HCT116 (cell line): ENCODE measurements at regions not wholly inside any gene's neighbourhood (a gene's known extent, or its start where the extent isn't known, plus 50 kb on each side); places are given as distances from the start of the nearest gene placed in this dataset.

Source experiments
- CBX3 ChIP-seq: IDR thresholded peaks from 2 replicates; pipeline ENCODE4 v1.6.1; 2012; ENCODE audit warnings: low read depth
- EZH2 ChIP-seq: fragments of 200-600 bp; sonication (generic); IDR thresholded peaks from 2 replicates; pipeline ENCODE4 v1.6.1; 2017; ENCODE audit warnings: antibody characterized with exemption, mixed run types
- EZH2phosphoT487 ChIP-seq: fragments of 200-600 bp; IDR thresholded peaks from 2 replicates; pipeline ENCODE4 v1.6.1; 2018; ENCODE audit warnings: antibody characterized with exemption, borderline replicate concordance
- JUND ChIP-seq: IDR thresholded peaks from 2 replicates; pipeline ENCODE4 v1.6.1; 2012
- POLR2A ChIP-seq: IDR thresholded peaks from 2 replicates; pipeline ENCODE4 v1.7.0; 2011; ENCODE audit warnings: borderline replicate concordance; ENCODE audit not compliant: insufficient read depth, insufficient read length; ENCODE audit errors: extremely low read depth
- SP1 ChIP-seq: IDR thresholded peaks from 2 replicates; pipeline ENCODE4 v1.6.1; 2012; ENCODE audit warnings: low read depth
- ZFX ChIP-seq: fragments of 450-650 bp; IDR thresholded peaks from 2 replicates; pipeline ENCODE4 v1.6.1; 2017
- ZNF274 ChIP-seq: fragments of 200-500 bp; sonication (Bioruptor generic); IDR thresholded peaks from 2 replicates; pipeline ENCODE4 v1.6.1; 2014; ENCODE audit warnings: mild to moderate bottlenecking, low read depth, low read length, inconsistent platforms
- TF ChIP-seq, protein P1 (sequence below): IDR thresholded peaks from 2 replicates; pipeline ENCODE4 v1.6.1; 2012
- TF ChIP-seq, protein P2 (sequence below), 3 experiments: fragments of 200-600 bp in 1 of 3; sonication (generic) in 1 of 3; IDR thresholded peaks in 2 of 3; conservative IDR thresholded peaks in 1 of 3; 2 replicates each; pipeline ENCODE4 v1.5.1; 2012 to 2017; ENCODE audit warnings: low read depth in 2 of 3, low read length in 2 of 3, antibody characterized with exemption in 1 of 3, borderline replicate concordance in 1 of 3, control low read depth in 1 of 3, mild to moderate bottlenecking in 1 of 3, mixed read lengths in 1 of 3, mixed run types in 1 of 3, moderate library complexity in 1 of 3; ENCODE audit not compliant: insufficient read depth in 1 of 3
- TF ChIP-seq, protein P3 (sequence below): IDR thresholded peaks from 2 replicates; pipeline ENCODE4 v1.6.1; 2012; ENCODE audit warnings: low read depth
- TF ChIP-seq, protein P4 (sequence below): IDR thresholded peaks from 2 replicates; pipeline ENCODE4 v1.6.1; 2011; ENCODE audit warnings: mild to moderate bottlenecking, low read length, moderate library complexity; ENCODE audit not compliant: insufficient replicate concordance; ENCODE audit errors: extremely low read depth

- no peak for TF ChIP-seq JUND
- TF ChIP-seq, protein P1, sequence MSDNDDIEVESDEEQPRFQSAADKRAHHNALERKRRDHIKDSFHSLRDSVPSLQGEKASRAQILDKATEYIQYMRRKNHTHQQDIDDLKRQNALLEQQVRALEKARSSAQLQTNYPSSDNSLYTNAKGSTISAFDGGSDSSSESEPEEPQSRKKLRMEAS: no peak
- no peak for TF ChIP-seq ZNF274
- TF ChIP-seq, protein P2, sequence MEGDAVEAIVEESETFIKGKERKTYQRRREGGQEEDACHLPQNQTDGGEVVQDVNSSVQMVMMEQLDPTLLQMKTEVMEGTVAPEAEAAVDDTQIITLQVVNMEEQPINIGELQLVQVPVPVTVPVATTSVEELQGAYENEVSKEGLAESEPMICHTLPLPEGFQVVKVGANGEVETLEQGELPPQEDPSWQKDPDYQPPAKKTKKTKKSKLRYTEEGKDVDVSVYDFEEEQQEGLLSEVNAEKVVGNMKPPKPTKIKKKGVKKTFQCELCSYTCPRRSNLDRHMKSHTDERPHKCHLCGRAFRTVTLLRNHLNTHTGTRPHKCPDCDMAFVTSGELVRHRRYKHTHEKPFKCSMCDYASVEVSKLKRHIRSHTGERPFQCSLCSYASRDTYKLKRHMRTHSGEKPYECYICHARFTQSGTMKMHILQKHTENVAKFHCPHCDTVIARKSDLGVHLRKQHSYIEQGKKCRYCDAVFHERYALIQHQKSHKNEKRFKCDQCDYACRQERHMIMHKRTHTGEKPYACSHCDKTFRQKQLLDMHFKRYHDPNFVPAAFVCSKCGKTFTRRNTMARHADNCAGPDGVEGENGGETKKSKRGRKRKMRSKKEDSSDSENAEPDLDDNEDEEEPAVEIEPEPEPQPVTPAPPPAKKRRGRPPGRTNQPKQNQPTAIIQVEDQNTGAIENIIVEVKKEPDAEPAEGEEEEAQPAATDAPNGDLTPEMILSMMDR (IDR thresholded peaks at IDR 0.05 in 2 of 3, conservative IDR thresholded peaks at IDR 0.05 in 1 of 3; ENCODE audit: borderline replicate concordance in 1 of 3, insufficient read depth in 1 of 3, low read depth in 2 of 3, low read length in 2 of 3): no peak
- TF ChIP-seq POLR2A: no peak
- no peak for TF ChIP-seq EZH2
- TF ChIP-seq CBX3: no peak
- no peak for TF ChIP-seq SP1
- TF ChIP-seq EZH2phosphoT487: no peak
- TF ChIP-seq, protein P3, sequence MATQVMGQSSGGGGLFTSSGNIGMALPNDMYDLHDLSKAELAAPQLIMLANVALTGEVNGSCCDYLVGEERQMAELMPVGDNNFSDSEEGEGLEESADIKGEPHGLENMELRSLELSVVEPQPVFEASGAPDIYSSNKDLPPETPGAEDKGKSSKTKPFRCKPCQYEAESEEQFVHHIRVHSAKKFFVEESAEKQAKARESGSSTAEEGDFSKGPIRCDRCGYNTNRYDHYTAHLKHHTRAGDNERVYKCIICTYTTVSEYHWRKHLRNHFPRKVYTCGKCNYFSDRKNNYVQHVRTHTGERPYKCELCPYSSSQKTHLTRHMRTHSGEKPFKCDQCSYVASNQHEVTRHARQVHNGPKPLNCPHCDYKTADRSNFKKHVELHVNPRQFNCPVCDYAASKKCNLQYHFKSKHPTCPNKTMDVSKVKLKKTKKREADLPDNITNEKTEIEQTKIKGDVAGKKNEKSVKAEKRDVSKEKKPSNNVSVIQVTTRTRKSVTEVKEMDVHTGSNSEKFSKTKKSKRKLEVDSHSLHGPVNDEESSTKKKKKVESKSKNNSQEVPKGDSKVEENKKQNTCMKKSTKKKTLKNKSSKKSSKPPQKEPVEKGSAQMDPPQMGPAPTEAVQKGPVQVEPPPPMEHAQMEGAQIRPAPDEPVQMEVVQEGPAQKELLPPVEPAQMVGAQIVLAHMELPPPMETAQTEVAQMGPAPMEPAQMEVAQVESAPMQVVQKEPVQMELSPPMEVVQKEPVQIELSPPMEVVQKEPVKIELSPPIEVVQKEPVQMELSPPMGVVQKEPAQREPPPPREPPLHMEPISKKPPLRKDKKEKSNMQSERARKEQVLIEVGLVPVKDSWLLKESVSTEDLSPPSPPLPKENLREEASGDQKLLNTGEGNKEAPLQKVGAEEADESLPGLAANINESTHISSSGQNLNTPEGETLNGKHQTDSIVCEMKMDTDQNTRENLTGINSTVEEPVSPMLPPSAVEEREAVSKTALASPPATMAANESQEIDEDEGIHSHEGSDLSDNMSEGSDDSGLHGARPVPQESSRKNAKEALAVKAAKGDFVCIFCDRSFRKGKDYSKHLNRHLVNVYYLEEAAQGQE: no peak
- TF ChIP-seq, protein P4, sequence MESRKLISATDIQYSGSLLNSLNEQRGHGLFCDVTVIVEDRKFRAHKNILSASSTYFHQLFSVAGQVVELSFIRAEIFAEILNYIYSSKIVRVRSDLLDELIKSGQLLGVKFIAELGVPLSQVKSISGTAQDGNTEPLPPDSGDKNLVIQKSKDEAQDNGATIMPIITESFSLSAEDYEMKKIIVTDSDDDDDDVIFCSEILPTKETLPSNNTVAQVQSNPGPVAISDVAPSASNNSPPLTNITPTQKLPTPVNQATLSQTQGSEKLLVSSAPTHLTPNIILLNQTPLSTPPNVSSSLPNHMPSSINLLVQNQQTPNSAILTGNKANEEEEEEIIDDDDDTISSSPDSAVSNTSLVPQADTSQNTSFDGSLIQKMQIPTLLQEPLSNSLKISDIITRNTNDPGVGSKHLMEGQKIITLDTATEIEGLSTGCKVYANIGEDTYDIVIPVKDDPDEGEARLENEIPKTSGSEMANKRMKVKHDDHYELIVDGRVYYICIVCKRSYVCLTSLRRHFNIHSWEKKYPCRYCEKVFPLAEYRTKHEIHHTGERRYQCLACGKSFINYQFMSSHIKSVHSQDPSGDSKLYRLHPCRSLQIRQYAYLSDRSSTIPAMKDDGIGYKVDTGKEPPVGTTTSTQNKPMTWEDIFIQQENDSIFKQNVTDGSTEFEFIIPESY: no peak
- TF ChIP-seq ZFX: no peak
Measured at GRCh38 chr3:38988955-38989354, 62.8 kb downstream of the SCN11A start.
